GM23248 (cell line): ENCODE measurements at regions not wholly inside any gene's neighbourhood (a gene's known extent, or its start where the extent isn't known, plus 50 kb on each side); places are given as distances from the start of the nearest gene placed in this dataset.

Experiments
- EZH2 ChIP-seq: fragments of 200-600 bp; sonication (generic); IDR thresholded peaks from 2 replicates; pipeline ENCODE4 v1.6.1; 2018; ENCODE audit warnings: antibody characterized with exemption, mild to moderate bottlenecking; ENCODE audit not compliant: insufficient read depth, poor library complexity, severe bottlenecking
- EZH2phosphoT487 ChIP-seq: fragments of 200-600 bp; sonication (generic); IDR thresholded peaks from 2 replicates; pipeline ENCODE4 v1.6.1; 2018; ENCODE audit warnings: antibody characterized with exemption, moderate library complexity, mild to moderate bottlenecking, low read depth; ENCODE audit not compliant: insufficient read depth

- TF ChIP-seq EZH2phosphoT487 (no peak), EZH2 (no peak)
Measured at GRCh38 chr9:7405924-7406604, 393.5 kb downstream of the DMAC1 start.
